HG02623 (cell line): ENCODE measurements at regions not wholly inside any gene's neighbourhood (a gene's known extent, or its start where the extent isn't known, plus 50 kb on each side); places are given as distances from the start of the nearest gene placed in this dataset.
"Not testable (repeated sequence)": the region's sequence is repeated elsewhere in the genome, so short reads cannot be mapped to it uniquely, and the experiment has no call there.

Experiments
- ATAC-seq: cut with Tn5 transposase; IDR thresholded peaks from one replicate; pipeline ENCODE4 v1.9.1; 2021; ENCODE audit warnings: moderate library complexity; ENCODE audit not compliant: unreplicated experiment

DNA sequence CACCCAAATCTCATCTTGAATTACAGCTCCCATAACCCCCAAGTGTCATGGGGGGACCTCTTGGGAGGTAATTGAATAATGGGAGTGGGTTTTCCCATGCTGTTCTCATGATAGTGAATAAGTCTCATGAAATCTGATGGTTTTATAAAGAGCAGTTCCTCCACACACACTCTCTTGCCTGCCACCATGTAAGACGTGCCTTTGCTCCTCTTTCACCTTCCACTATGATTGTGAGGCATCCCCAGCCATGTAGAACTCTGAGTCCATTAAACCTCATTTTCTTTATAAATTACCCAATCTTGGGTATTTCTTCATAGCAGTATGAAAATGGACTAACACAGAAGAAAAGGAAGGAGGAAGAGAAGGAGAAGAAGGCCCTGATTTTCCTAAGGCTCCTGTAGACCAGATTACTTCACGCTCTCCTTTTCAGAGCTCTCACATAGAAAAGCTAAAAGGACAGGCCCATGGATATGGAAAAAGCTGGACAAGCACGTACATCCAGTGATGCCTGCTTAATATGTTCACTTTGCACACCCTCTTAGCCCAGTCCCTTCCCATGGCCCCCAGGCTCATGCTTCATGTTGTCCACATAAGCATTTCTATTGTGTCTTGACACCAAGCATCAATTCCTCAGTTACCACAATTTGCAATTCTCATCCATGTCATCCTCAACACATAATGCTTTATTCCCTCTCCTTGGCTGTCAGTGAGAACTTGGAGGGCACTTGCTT is 354.8 kb downstream of the CD83 start:
- ATAC-seq = no peak

DNA sequence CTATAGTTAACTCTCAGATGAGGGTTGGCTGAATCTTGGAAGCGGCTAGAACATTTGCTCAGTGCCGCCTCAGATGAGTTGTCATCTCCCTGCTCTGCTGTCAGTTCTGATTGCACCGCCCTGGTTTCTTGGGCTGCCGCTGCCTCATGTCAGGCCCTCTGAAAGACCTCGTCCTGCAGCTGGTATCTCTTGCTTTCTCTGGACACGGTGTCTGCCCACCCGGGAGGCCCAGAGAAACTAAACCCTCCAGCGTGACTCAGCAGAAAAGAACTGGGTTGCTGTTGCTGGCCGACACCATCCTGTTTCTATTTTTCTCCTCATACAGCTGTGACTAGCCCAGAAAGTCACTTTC is 355.4 kb downstream of the CD83 start:
- no peak for ATAC-seq

DNA sequence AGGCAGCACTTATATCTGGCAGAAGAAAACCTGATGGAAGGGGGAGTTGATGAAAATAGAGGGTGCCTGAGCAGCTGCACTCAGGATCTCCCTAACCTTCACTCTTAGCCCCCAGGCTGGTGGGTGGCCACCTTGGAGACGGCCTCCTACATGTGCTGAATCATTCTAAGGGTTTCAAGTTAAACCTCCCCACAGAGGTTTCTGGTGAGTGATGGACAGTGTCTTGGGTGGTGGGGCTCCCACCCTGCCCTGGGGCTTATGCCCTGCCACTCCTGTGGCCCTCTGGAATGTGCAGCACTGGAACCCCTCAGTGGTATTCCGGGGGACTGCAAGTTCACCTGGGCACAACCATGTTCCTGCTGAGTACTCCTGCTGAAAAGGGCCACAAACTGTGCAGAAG is 357.2 kb downstream of the CD83 start:
- no peak for ATAC-seq

DNA sequence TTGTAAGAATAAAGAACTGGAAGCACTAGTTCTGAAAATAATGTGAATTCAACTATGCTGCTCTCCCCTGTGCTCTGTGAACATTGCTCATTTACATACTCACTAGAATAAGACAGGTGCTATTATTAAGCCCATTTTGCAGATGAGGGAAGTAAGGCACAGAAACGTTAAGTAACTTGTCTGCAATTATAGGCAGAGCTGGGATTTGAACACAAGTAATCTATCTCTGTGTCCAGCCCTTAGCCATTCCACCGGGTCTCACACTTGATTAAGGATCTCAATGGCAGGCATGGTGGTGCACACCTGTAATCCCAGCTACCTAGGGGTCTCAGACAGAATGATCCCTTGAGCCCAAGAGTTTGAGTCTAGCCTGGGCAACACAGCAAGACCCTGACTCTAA is 357.7 kb downstream of the CD83 start:
- no peak for ATAC-seq

GRCh38 chr6:14476793-14477531 is 359.4 kb downstream of the CD83 start:
- no peak for ATAC-seq

DNA sequence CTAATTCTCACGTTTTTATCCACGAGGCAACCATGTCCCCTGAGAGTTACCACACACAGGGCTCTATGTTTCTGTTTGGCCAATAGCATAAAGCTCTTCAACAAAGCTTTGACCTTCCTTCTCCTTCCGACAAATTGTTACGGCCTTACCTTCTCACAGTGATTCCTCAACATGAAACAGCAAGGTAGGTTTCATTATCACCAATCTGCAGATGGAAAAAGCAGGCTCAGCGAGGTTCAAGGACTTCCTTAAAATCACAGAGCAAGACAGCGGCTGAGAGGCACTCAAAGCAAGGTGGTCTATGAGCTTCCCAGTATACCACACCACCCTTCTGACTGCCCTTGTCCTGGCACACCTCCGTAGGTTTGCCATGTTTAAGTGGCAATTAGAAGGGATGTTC is 360.0 kb downstream of the CD83 start:
- no peak for ATAC-seq

- no peak for ATAC-seq
Observed at GRCh38 chr6:14478381-14479225, 361.0 kb downstream of the CD83 start.

DNA sequence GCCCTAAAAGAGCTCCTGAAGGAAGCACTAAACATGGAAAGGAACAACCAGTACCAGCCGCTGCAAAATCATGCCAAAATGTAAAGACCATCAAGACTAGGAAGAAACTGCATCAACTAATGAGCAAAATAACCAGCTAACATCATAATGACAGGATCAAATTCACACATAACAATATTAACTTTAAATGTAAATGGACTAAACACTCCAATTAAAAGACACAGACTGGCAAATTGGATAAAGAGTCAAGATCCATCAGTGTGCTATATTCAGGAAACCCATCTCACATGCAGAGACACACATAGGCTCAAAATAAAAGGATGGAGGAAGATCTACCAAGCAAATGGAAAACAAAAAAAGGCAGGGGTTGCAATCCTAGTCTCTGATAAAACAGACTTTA is 364.4 kb downstream of the CD83 start:
- ATAC-seq = not testable (repeated sequence)

- ATAC-seq = no peak
Observed at GRCh38 chr6:14487625-14488024, 370.1 kb downstream of the CD83 start.

DNA sequence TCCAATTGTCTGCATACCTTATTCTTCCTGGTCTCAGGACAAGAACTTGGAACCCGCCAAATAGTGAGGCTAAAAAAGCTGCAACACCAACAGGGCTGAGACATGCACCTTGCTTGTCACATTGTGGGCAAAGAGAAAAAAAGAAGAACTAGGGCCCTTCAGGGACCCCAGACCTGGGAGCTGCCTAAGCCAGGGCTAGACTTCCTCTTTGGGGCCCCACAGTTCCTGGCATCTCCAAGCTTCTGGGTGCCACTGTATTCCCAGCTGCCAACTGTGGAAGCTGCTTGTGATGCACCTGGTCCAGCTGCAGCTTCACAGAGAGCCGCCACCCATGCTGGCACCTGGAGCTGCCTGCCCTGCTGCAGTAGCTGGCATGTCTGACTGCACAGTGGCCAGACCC is 370.6 kb downstream of the CD83 start:
- no peak for ATAC-seq

- no peak for ATAC-seq
Observed at GRCh38 chr6:14489445-14489844, 371.9 kb downstream of the CD83 start.

DNA sequence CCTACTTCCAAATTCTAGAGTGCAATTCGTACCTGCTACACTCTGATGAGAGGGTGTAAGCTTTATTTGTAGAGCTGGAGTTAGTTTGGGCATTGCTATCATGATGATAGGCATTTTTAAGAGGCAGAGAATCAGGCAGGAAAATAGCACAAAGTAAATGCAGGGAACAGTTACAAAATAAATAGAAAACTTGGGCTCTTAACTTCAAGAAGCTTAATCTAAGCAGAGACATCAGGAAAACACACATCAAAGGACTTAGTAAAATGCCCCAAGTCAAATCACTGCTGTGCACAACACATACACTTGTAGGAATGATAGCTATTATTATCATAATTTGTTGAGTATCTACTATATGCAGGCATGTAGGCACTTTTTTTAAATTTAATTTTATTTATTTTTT is 381.2 kb downstream of the CD83 start:
- ATAC-seq = no peak

GRCh38 chr6:14499309-14499708 is 381.7 kb downstream of the CD83 start:
- ATAC-seq = no peak

- ATAC-seq = no peak
Observed at GRCh38 chr6:14499841-14500240, 382.3 kb downstream of the CD83 start.

DNA sequence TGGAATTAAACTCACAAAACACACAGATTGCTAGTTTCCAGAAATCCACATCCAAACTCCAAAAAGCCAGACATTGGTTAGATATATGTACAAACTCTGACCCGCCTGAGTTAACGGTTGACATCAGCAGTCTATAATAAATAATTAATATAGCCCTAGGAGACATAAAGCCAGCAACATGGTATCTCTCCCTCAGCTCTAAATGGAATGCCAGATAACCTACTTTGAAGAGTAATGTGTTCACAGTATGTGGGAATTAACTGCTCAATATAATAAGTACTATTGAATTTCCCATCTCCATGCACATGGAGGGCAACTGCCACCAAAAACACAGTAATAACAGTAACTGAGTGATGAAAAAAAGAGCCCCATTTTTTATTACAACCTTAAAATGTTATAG is 383.2 kb downstream of the CD83 start:
- ATAC-seq = no peak

DNA sequence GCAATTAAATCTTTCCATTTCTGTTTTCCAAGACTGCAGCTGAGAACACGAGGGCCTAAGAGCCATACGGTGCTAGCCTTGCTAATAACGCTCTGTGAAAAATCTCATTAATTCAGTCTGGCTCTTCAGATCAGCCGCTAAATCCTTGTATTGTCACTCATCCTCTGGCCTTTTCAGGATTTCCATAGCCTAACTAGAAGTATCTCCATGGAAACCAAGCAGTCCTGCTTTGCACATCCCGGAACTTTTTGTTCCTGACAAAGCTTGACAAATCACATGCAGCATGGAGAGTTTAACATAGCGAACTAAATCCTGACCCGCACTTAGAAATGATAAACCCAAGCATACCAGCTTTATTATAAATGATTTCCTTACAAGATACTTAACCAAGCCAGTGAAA is 383.7 kb downstream of the CD83 start:
- no peak for ATAC-seq

GRCh38 chr6:14501914-14502313 is 384.3 kb downstream of the CD83 start:
- ATAC-seq = no peak

GRCh38 chr6:14502551-14502950 is 385.0 kb downstream of the CD83 start:
- ATAC-seq = no peak

GRCh38 chr6:14505401-14505800 is 387.8 kb downstream of the CD83 start:
- no peak for ATAC-seq

DNA sequence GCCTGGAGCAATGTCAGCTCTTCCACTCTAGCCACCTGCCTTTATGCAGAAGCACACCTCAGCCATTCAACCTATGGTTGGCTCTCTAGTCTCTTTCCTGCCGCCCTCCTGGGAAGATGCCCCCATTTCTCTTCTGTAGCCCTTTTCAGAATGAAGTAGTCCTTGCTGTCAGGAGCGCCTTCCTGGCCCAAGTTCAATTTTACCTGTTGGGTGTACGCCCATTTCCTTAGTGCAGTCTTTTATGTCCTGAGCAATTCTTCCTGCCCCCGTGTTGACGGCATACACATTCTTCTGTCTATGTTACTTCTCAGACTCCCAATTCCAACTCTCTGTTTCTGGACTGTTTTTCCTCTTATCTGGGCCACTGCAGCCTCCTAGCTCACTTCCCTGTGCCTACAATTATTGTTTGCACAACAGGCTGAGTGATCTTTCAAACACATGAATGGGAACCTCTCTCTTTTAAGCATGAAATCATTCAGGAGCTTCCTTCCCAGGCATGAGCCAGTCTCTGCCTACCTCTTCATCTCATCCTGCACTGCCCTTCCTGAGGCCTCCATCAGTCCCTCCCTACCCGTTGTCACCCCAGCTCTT is 389.2 kb downstream of the CD83 start:
- ATAC-seq = no peak

DNA sequence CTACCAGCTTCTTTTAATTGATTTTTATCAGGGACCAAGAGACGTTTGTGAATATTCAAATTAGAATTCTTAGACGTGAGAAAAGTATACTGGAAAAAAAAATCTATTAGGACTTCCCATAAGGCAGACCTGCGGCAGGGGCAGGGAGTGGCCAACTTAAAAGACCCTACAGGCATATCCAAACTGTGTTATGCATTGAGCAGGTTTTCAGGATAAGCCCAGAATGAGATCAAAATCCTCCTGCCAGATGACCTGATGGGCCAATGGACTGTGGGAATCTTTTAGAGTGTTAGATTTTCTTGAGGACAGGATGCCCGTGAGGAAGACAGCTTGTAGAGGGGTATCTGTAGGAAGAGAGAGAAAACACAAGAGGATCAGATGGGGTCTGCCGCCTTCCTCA is 391.5 kb downstream of the CD83 start:
- no peak for ATAC-seq
